ENCODE measurements at regions not wholly inside any gene's neighbourhood (a gene's known extent, or its start where the extent isn't known, plus 50 kb on each side); places are given as distances from the start of the nearest gene placed in this dataset.
A peak's percentile ranks its signal among the peaks of the same experiment; 100 is the strongest.

- DNase-seq (peak in 1 of 2 donors; percentile 66), FAIRE-seq (no peak)
- no peaks in the 10 kb centered on the region for H3K9me3 ChIP-seq (ENCODE audit: control insufficient read depth in 2 of 2, insufficient read depth in 1 of 2, low read depth in 1 of 2, low read length in 1 of 2)
- WGBS, 3 donors: 34 to 62% (median 53%) methylated on average over 5 to 7 of the region's 8 CpGs
- no peak overlapping the region for H3K27ac ChIP-seq (ENCODE audit: low read depth in 1 of 3, low read length in 2 of 3)
- peaks cover 0 to 4% (median 0%) of the 10 kb centered on the region in 3 donors for H3K4me1 ChIP-seq (ENCODE audit: control insufficient read depth in 3 of 3, insufficient read depth in 2 of 3, low read depth in 1 of 3, low read length in 2 of 3)
- no peaks in the 10 kb centered on the region for H3K36me3 ChIP-seq (ENCODE audit: control insufficient read depth in 3 of 3, insufficient read depth in 2 of 3, low read depth in 1 of 3, low read length in 3 of 3)
- H3K27me3 ChIP-seq (ENCODE audit: control insufficient read depth in 3 of 3, insufficient read depth in 3 of 3, low read length in 3 of 3): no peaks in the 10 kb centered on the region
- H3K4me3 ChIP-seq (ENCODE audit: low read depth in 1 of 3, low read length in 3 of 3): no peak overlapping the region
Observed at GRCh38 chr1:232287676-232288569, 342.0 kb downstream of the SIPA1L2 start.

DNA sequence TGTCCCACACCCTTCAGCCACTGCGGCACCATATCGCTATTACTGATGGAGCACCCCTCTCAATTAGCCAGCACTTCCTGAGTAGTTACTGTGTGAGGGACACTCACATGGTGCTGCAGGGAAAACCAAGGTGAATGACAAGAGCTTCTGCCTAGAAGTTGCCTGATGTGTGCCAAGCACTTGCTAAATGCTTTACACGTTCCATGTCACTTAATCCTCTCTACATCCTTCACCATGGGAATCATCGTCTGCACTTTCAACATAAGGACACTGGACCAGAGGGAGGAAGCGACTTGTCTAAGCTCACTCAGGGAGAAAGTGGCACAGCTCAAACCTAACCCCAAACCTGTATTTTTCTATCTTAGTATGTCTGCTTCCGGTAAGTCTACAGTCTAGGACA is 344.8 kb downstream of the SIPA1L2 start:
- Histone ChIP-seq H3K4me3 (ENCODE audit: low read depth in 1 of 3, low read length in 3 of 3) (no peak overlapping the region), H3K36me3 (ENCODE audit: control insufficient read depth in 3 of 3, insufficient read depth in 2 of 3, low read depth in 1 of 3, low read length in 3 of 3) (no peaks in the 10 kb centered on the region), H3K27ac (ENCODE audit: low read depth in 1 of 3, low read length in 2 of 3) (no peak overlapping the region), H3K4me1 (ENCODE audit: control insufficient read depth in 3 of 3, insufficient read depth in 2 of 3, low read depth in 1 of 3, low read length in 2 of 3) (peaks cover 0 to 4% (median 0%) of the 10 kb centered on the region in 3 donors), H3K27me3 (ENCODE audit: control insufficient read depth in 3 of 3, insufficient read depth in 3 of 3, low read length in 3 of 3) (no peaks in the 10 kb centered on the region), H3K9me3 (ENCODE audit: control insufficient read depth in 2 of 2, insufficient read depth in 1 of 2, low read depth in 1 of 2, low read length in 1 of 2) (no peaks in the 10 kb centered on the region)
- FAIRE-seq (no peak), DNase-seq (no peak)
- 92 to 93% (median 92%) methylated on average over 6 of the region's 6 CpGs for WGBS, 3 donors

DNA sequence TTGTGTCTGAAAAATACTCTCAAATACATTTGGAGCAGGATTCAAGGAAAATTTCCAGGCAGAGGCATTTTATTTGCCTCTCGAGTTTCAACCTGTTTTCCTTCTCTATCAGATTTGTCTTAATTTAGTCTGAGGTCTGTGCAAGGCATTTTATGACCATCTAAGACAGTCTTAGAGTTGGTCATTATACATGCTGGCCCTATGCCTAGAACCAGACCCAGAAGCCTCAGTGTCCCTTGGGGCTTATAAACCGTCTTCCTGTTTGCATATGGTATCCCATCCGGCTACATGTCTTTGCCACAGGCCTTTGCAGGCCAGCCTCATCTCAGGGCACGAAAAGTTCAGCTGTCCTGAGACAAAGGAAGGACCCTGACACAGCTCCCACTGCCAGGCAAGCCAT is 346.1 kb downstream of the SIPA1L2 start:
- Histone ChIP-seq H3K9me3 (ENCODE audit: control insufficient read depth in 2 of 2, insufficient read depth in 1 of 2, low read depth in 1 of 2, low read length in 1 of 2) (no peaks in the 10 kb centered on the region), H3K27me3 (ENCODE audit: control insufficient read depth in 3 of 3, insufficient read depth in 3 of 3, low read length in 3 of 3) (no peaks in the 10 kb centered on the region), H3K4me1 (ENCODE audit: control insufficient read depth in 3 of 3, insufficient read depth in 2 of 3, low read depth in 1 of 3, low read length in 2 of 3) (peaks cover 0 to 4% (median 0%) of the 10 kb centered on the region in 3 donors), H3K4me3 (ENCODE audit: low read depth in 1 of 3, low read length in 3 of 3) (no peak overlapping the region), H3K36me3 (ENCODE audit: control insufficient read depth in 3 of 3, insufficient read depth in 2 of 3, low read depth in 1 of 3, low read length in 3 of 3) (no peaks in the 10 kb centered on the region), H3K27ac (ENCODE audit: low read depth in 1 of 3, low read length in 2 of 3) (no peak overlapping the region)
- FAIRE-seq (no peak), DNase-seq (no peak)
- 79 to 88% (median 85%) methylated on average over 4 of the region's 4 CpGs for WGBS, 3 donors

- no peak for FAIRE-seq
- no peak for DNase-seq
- Histone ChIP-seq H3K4me3 (ENCODE audit: low read depth in 1 of 3, low read length in 3 of 3) (no peak overlapping the region), H3K4me1 (ENCODE audit: control insufficient read depth in 3 of 3, insufficient read depth in 2 of 3, low read depth in 1 of 3, low read length in 2 of 3) (no peaks in the 10 kb centered on the region), H3K9me3 (ENCODE audit: control insufficient read depth in 2 of 2, insufficient read depth in 1 of 2, low read depth in 1 of 2, low read length in 1 of 2) (no peaks in the 10 kb centered on the region), H3K27me3 (ENCODE audit: control insufficient read depth in 3 of 3, insufficient read depth in 3 of 3, low read length in 3 of 3) (no peaks in the 10 kb centered on the region), H3K27ac (ENCODE audit: low read depth in 1 of 3, low read length in 2 of 3) (no peak overlapping the region), H3K36me3 (ENCODE audit: control insufficient read depth in 3 of 3, insufficient read depth in 2 of 3, low read depth in 1 of 3, low read length in 3 of 3) (no peaks in the 10 kb centered on the region)
- WGBS, 3 donors: 92 to 94% (median 92%) methylated on average over 1 of the region's 1 CpG
Observed at GRCh38 chr1:232282498-232282897, 347.4 kb downstream of the SIPA1L2 start.

GRCh38 chr1:232280910-232281309 is 349.0 kb downstream of the SIPA1L2 start:
- Histone ChIP-seq H3K9me3 (ENCODE audit: control insufficient read depth in 2 of 2, insufficient read depth in 1 of 2, low read depth in 1 of 2, low read length in 1 of 2) (no peaks in the 10 kb centered on the region), H3K27me3 (ENCODE audit: control insufficient read depth in 3 of 3, insufficient read depth in 3 of 3, low read length in 3 of 3) (no peaks in the 10 kb centered on the region), H3K4me1 (ENCODE audit: control insufficient read depth in 3 of 3, insufficient read depth in 2 of 3, low read depth in 1 of 3, low read length in 2 of 3) (peaks cover 0 to 5% (median 2%) of the 10 kb centered on the region in 3 donors), H3K36me3 (ENCODE audit: control insufficient read depth in 3 of 3, insufficient read depth in 2 of 3, low read depth in 1 of 3, low read length in 3 of 3) (no peaks in the 10 kb centered on the region), H3K4me3 (ENCODE audit: low read depth in 1 of 3, low read length in 3 of 3) (no peak overlapping the region), H3K27ac (ENCODE audit: low read depth in 1 of 3, low read length in 2 of 3) (no peak overlapping the region)
- 85 to 89% (median 89%) methylated on average over 4 of the region's 4 CpGs for WGBS, 3 donors
- FAIRE-seq (no peak), DNase-seq (no peak)

GRCh38 chr1:232279909-232280400 is 350.0 kb downstream of the SIPA1L2 start:
- DNase-seq: no peak
- H3K27me3 ChIP-seq (ENCODE audit: control insufficient read depth in 3 of 3, insufficient read depth in 3 of 3, low read length in 3 of 3): no peaks in the 10 kb centered on the region
- H3K27ac ChIP-seq (ENCODE audit: low read depth in 1 of 3, low read length in 2 of 3): no peak overlapping the region
- FAIRE-seq: no peak
- H3K4me3 ChIP-seq (ENCODE audit: low read depth in 1 of 3, low read length in 3 of 3): no peak overlapping the region
- H3K4me1 ChIP-seq (ENCODE audit: control insufficient read depth in 3 of 3, insufficient read depth in 2 of 3, low read depth in 1 of 3, low read length in 2 of 3): peaks cover 0 to 8% (median 2%) of the 10 kb centered on the region in 3 donors
- no peaks in the 10 kb centered on the region for H3K9me3 ChIP-seq (ENCODE audit: control insufficient read depth in 2 of 2, insufficient read depth in 1 of 2, low read depth in 1 of 2, low read length in 1 of 2)
- H3K36me3 ChIP-seq (ENCODE audit: control insufficient read depth in 3 of 3, insufficient read depth in 2 of 3, low read depth in 1 of 3, low read length in 3 of 3): no peaks in the 10 kb centered on the region
- WGBS, 3 donors: 72 to 80% (median 72%) methylated on average over 3 of the region's 3 CpGs

DNA sequence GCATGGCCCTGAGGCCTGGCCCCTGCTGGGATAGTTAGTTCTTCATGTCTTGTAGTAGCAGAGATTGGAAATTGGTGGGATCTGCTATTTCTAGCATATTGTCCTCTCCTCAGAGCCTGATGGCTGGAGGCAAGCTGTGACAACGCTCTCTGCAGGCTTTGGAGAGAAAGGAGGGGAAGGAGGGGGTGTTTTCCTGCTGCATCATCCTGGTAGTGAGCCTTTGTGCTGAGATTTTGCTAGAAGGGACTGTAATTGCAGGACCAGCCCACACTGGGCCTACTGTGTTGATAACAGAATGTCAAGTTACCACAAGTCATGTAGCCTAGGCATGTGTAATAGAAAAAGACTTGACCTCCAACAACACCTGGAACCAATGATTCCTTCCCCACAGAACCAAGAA is 351.0 kb downstream of the SIPA1L2 start:
- WGBS, 3 donors: 81 to 100% (median 92%) methylated on average over 1 of the region's 1 CpG
- FAIRE-seq (no peak), DNase-seq (no peak)
- no peaks in the 10 kb centered on the region for H3K36me3 ChIP-seq (ENCODE audit: control insufficient read depth in 3 of 3, insufficient read depth in 2 of 3, low read depth in 1 of 3, low read length in 3 of 3)
- no peaks in the 10 kb centered on the region for H3K9me3 ChIP-seq (ENCODE audit: control insufficient read depth in 2 of 2, insufficient read depth in 1 of 2, low read depth in 1 of 2, low read length in 1 of 2)
- H3K4me3 ChIP-seq (ENCODE audit: low read depth in 1 of 3, low read length in 3 of 3): no peak overlapping the region
- no peak overlapping the region for H3K27ac ChIP-seq (ENCODE audit: low read depth in 1 of 3, low read length in 2 of 3)
- no peaks in the 10 kb centered on the region for H3K27me3 ChIP-seq (ENCODE audit: control insufficient read depth in 3 of 3, insufficient read depth in 3 of 3, low read length in 3 of 3)
- peaks cover 0 to 8% (median 2%) of the 10 kb centered on the region in 3 donors for H3K4me1 ChIP-seq (ENCODE audit: control insufficient read depth in 3 of 3, insufficient read depth in 2 of 3, low read depth in 1 of 3, low read length in 2 of 3)

- FAIRE-seq (no peak), DNase-seq (peak; percentile 88 to 94)
- H3K4me1 ChIP-seq (ENCODE audit: control insufficient read depth in 3 of 3, insufficient read depth in 2 of 3, low read depth in 1 of 3, low read length in 2 of 3): peaks cover 0 to 10% (median 2%) of the 10 kb centered on the region in 3 donors
- 24 to 60% (median 59%) methylated on average over 1 of the region's 1 CpG for WGBS, 3 donors
- peak overlapping the region in 2 of 3 donors; percentile 30 to 90 for H3K27ac ChIP-seq (ENCODE audit: low read depth in 1 of 3, low read length in 2 of 3)
- H3K36me3 ChIP-seq (ENCODE audit: control insufficient read depth in 3 of 3, insufficient read depth in 2 of 3, low read depth in 1 of 3, low read length in 3 of 3): no peaks in the 10 kb centered on the region
- no peaks in the 10 kb centered on the region for H3K9me3 ChIP-seq (ENCODE audit: control insufficient read depth in 2 of 2, insufficient read depth in 1 of 2, low read depth in 1 of 2, low read length in 1 of 2)
- no peaks in the 10 kb centered on the region for H3K27me3 ChIP-seq (ENCODE audit: control insufficient read depth in 3 of 3, insufficient read depth in 3 of 3, low read length in 3 of 3)
- H3K4me3 ChIP-seq (ENCODE audit: low read depth in 1 of 3, low read length in 3 of 3): peak overlapping the region in 2 of 3 donors; percentile 14 to 49
Observed at GRCh38 chr1:232276651-232277050, 353.3 kb downstream of the SIPA1L2 start.

Measured in small intestine (tissue), 7 donors.